GM19455 (cell line): ENCODE measurements at regions not wholly inside any gene's neighbourhood (a gene's known extent, or its start where the extent isn't known, plus 50 kb on each side); places are given as distances from the start of the nearest gene placed in this dataset.
"Not testable (repeated sequence)": the region's sequence is repeated elsewhere in the genome, so short reads cannot be mapped to it uniquely, and the experiment has no call there.

Experiments
- ATAC-seq: cut with Tn5 transposase; IDR thresholded peaks from one replicate; pipeline ENCODE4 v1.9.1; 2021; ENCODE audit not compliant: unreplicated experiment

- ATAC-seq, result no peak
These were observed 215.1 kb upstream of the SPRY2 start for GRCh38 chr13:80555796-80556678.

GRCh38 chr13:80552851-80553440 is 212.0 kb upstream of the SPRY2 start:
- ATAC-seq, result no peak

- ATAC-seq, result no peak
These were observed 210.9 kb upstream of the SPRY2 start for GRCh38 chr13:80551650-80552497.

- no peak for ATAC-seq
These were observed 210.1 kb upstream of the SPRY2 start for GRCh38 chr13:80550971-80551441.

GRCh38 chr13:80548915-80549314 is 208.0 kb upstream of the SPRY2 start:
- ATAC-seq, result no peak

- no peak for ATAC-seq
These were observed 207.2 kb upstream of the SPRY2 start for GRCh38 chr13:80547885-80548825.

- ATAC-seq, result no peak
These were observed 206.4 kb upstream of the SPRY2 start for GRCh38 chr13:80547341-80547740.

GRCh38 chr13:80533175-80533574 is 192.2 kb upstream of the SPRY2 start:
- ATAC-seq, result no peak

GRCh38 chr13:80530902-80531301 is 190.0 kb upstream of the SPRY2 start:
- no peak for ATAC-seq

GRCh38 chr13:80530191-80530590 is 189.3 kb upstream of the SPRY2 start:
- ATAC-seq, result no peak

GRCh38 chr13:80529734-80530133 is 188.8 kb upstream of the SPRY2 start:
- no peak for ATAC-seq

GRCh38 chr13:80528733-80529132 is 187.8 kb upstream of the SPRY2 start:
- no peak for ATAC-seq

GRCh38 chr13:80527400-80527799 is 186.5 kb upstream of the SPRY2 start:
- no peak for ATAC-seq

GRCh38 chr13:80524447-80525215 is 183.7 kb upstream of the SPRY2 start:
- no peak for ATAC-seq

GRCh38 chr13:80523134-80523533 is 182.2 kb upstream of the SPRY2 start:
- no peak for ATAC-seq

- not testable (repeated sequence) for ATAC-seq
These were observed 181.5 kb upstream of the SPRY2 start for GRCh38 chr13:80522463-80522862.

GRCh38 chr13:80516818-80517348 is 176.0 kb upstream of the SPRY2 start:
- no peak for ATAC-seq

- no peak for ATAC-seq
These were observed 174.4 kb upstream of the SPRY2 start for GRCh38 chr13:80515296-80515695.

- no peak for ATAC-seq
These were observed 172.3 kb upstream of the SPRY2 start for GRCh38 chr13:80513196-80513595.
